OCI-LY3 (cell line): ENCODE measurements at regions not wholly inside any gene's neighbourhood (a gene's known extent, or its start where the extent isn't known, plus 50 kb on each side); places are given as distances from the start of the nearest gene placed in this dataset.

Source experiments
- EZH2phosphoT487 ChIP-seq: fragments of 200-600 bp; shearing (Covaris generic); IDR thresholded peaks from 2 replicates; pipeline ENCODE4 v1.6.1; 2018; ENCODE audit warnings: antibody characterized with exemption, mixed run types, low read depth
- TF ChIP-seq, protein P1 (sequence below): fragments of 200-600, 300-600 bp; sonication (generic); IDR thresholded peaks from 2 replicates; pipeline ENCODE4 v1.5.1; 2014; ENCODE audit warnings: antibody characterized with exemption, low read length, low read depth

DNA sequence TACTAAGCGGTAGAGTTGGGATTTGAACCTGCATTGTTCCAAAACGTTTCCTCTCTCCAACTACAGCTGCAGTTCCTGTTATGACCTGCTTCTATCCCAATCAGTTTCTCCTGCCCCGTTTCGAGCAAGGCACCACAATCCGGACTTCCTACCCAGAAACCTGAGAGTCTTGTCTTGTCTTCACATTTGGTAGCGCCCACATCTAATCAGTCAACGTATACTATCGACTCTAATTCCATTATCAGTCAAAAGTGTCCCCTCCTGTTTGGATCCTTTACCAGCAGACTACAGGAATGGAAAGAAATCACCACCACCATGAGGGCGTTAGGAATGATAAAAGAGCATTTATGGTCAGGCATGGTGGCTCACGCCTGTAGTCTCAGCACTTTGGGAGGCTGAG lies 124.6 kb downstream of the AXIN2 start:
- TF ChIP-seq, protein P1, sequence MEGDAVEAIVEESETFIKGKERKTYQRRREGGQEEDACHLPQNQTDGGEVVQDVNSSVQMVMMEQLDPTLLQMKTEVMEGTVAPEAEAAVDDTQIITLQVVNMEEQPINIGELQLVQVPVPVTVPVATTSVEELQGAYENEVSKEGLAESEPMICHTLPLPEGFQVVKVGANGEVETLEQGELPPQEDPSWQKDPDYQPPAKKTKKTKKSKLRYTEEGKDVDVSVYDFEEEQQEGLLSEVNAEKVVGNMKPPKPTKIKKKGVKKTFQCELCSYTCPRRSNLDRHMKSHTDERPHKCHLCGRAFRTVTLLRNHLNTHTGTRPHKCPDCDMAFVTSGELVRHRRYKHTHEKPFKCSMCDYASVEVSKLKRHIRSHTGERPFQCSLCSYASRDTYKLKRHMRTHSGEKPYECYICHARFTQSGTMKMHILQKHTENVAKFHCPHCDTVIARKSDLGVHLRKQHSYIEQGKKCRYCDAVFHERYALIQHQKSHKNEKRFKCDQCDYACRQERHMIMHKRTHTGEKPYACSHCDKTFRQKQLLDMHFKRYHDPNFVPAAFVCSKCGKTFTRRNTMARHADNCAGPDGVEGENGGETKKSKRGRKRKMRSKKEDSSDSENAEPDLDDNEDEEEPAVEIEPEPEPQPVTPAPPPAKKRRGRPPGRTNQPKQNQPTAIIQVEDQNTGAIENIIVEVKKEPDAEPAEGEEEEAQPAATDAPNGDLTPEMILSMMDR, result no peak
- TF ChIP-seq EZH2phosphoT487, result no peak
